A673 (cell line): ENCODE measurements at regions not wholly inside any gene's neighbourhood (a gene's known extent, or its start where the extent isn't known, plus 50 kb on each side); places are given as distances from the start of the nearest gene placed in this dataset.
"Not testable (repeated sequence)": the region's sequence is repeated elsewhere in the genome, so short reads cannot be mapped to it uniquely, and the experiment has no call there.

Experiments used
- EZH2 ChIP-seq: fragments of 200-600 bp; sonication (generic); IDR thresholded peaks from 2 replicates; pipeline ENCODE4 v1.6.1; 2017; ENCODE audit warnings: borderline replicate concordance, low read depth, mild to moderate bottlenecking, mixed read lengths, antibody characterized with exemption, low read length; ENCODE audit not compliant: poor library complexity, severe bottlenecking
- TF ChIP-seq, protein P1 (sequence below): fragments of 300-800, 200-600 bp; sonication (generic); conservative IDR thresholded peaks from 2 replicates; pipeline ENCODE4 v1.5.1; 2017; ENCODE audit warnings: low read depth, mild to moderate bottlenecking, antibody characterized with exemption, low read length, moderate library complexity, mixed read lengths

- TF ChIP-seq, protein P1, sequence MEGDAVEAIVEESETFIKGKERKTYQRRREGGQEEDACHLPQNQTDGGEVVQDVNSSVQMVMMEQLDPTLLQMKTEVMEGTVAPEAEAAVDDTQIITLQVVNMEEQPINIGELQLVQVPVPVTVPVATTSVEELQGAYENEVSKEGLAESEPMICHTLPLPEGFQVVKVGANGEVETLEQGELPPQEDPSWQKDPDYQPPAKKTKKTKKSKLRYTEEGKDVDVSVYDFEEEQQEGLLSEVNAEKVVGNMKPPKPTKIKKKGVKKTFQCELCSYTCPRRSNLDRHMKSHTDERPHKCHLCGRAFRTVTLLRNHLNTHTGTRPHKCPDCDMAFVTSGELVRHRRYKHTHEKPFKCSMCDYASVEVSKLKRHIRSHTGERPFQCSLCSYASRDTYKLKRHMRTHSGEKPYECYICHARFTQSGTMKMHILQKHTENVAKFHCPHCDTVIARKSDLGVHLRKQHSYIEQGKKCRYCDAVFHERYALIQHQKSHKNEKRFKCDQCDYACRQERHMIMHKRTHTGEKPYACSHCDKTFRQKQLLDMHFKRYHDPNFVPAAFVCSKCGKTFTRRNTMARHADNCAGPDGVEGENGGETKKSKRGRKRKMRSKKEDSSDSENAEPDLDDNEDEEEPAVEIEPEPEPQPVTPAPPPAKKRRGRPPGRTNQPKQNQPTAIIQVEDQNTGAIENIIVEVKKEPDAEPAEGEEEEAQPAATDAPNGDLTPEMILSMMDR: not testable (repeated sequence)
- TF ChIP-seq EZH2: not testable (repeated sequence)
Measured at GRCh38 chr2:90253306-90253705, 1561.8 kb downstream of the RPIA start.
